SK-N-SH (cell line): ENCODE measurements at regions not wholly inside any gene's neighbourhood (a gene's known extent, or its start where the extent isn't known, plus 50 kb on each side); places are given as distances from the start of the nearest gene placed in this dataset.

Experiments used
- CHD2 ChIP-seq: fragments of 150-350 bp; IDR thresholded peaks from 2 replicates; pipeline ENCODE4 v1.6.1; 2018; ENCODE audit warnings: low read length; ENCODE audit not compliant: partially characterized antibody
- CTCF ChIP-seq: fragments of 200-600 bp; sonication (generic); IDR thresholded peaks from 2 replicates; pipeline ENCODE4 v1.6.1; 2017; ENCODE audit warnings: antibody characterized with exemption, mild to moderate bottlenecking, moderate library complexity
- EP300 ChIP-seq, 2 experiments: IDR thresholded peaks; 2 replicates each; pipeline versions ENCODE4 v1.4.0 to v1.6.1; 2012; ENCODE audit warnings: borderline replicate concordance in 1 of 2, low read depth in 1 of 2, low read length in 1 of 2
- EZH2phosphoT487 ChIP-seq: fragments of 200-600 bp; sonication (generic); IDR thresholded peaks from 2 replicates; pipeline ENCODE4 v1.6.1; 2017; ENCODE audit warnings: low read depth, mixed run types, mild to moderate bottlenecking, antibody characterized with exemption, moderate library complexity, borderline replicate concordance
- FOXJ3 ChIP-seq: sonication (generic); formaldehyde crosslinking; IDR thresholded peaks from 2 replicates; pipeline ENCODE4 v1.5.1; 2020; ENCODE audit warnings: mild to moderate bottlenecking, missing genetic modification reagents
- MAX ChIP-seq: IDR thresholded peaks from 2 replicates; pipeline ENCODE4 v1.4.0; 2012; ENCODE audit warnings: low read depth
- REST ChIP-seq: IDR thresholded peaks from 2 replicates; pipeline ENCODE4 v1.6.1; 2012; ENCODE audit warnings: mild to moderate bottlenecking, low read depth, low read length, moderate library complexity
- TAF1 ChIP-seq: IDR thresholded peaks from 2 replicates; pipeline ENCODE4 v1.6.1; 2012; ENCODE audit warnings: low read depth, mild to moderate bottlenecking, low read length, moderate library complexity, borderline replicate concordance
- YY1 ChIP-seq: IDR thresholded peaks from 2 replicates; pipeline ENCODE4 v1.4.0; 2012; ENCODE audit warnings: low read depth, mild to moderate bottlenecking

- TF ChIP-seq CTCF (no peak), YY1 (no peak), TAF1 (no peak), EP300 (IDR thresholded peaks at IDR 0.05; ENCODE audit: borderline replicate concordance in 1 of 2, low read depth in 1 of 2, low read length in 1 of 2) (no peak), EZH2phosphoT487 (no peak), FOXJ3 (CRISPR knock-in tag) (no peak), CHD2 (no peak), MAX (no peak), REST (no peak)
Observed at GRCh38 chr9:73080110-73080694, 71.5 kb upstream of the ANXA1 start.
